Heart right ventricle (tissue), 16 donors: ENCODE measurements at regions not wholly inside any gene's neighbourhood (a gene's known extent, or its start where the extent isn't known, plus 50 kb on each side); places are given as distances from the start of the nearest gene placed in this dataset.

ENCODE experiments used
- ATAC-seq, 8 donors: fragments of 200-7000 bp; cut with Tn5 transposase; one replicate each; pipeline ENCODE4 v1.9.1; 2020; ENCODE audit warnings: mild to moderate bottlenecking in 8 of 8, moderate library complexity in 8 of 8, moderate number of reproducible peaks in 1 of 8
- DNase-seq, 2 donors: peaks; one replicate each; pipeline ENCODE4 v3.0.0-alpha.2; 2020
- H3K27ac ChIP-seq, 10 donors: fragments of 200-600 bp; sonication (generic) in 2 of 10; one replicate each; pipeline versions ENCODE4 v1.5.0 to v1.8.0; 2020 to 2022; ENCODE audit warnings: mild to moderate bottlenecking in 3 of 10
- H3K27me3 ChIP-seq, 7 donors: fragments of 200-600 bp; one replicate each; pipeline ENCODE4 v1.8.0; 2021 to 2022; ENCODE audit warnings: mild to moderate bottlenecking in 2 of 7
- H3K36me3 ChIP-seq, 9 donors: fragments of 200-600 bp; sonication (generic) in 1 of 9; one replicate each; pipeline versions ENCODE4 v1.5.0 to v1.8.0; 2020 to 2022; ENCODE audit warnings: mild to moderate bottlenecking in 2 of 9
- H3K4me1 ChIP-seq, 9 donors: fragments of 200-600 bp; sonication (generic) in 1 of 9; one replicate each; pipeline versions ENCODE4 v1.5.0 to v1.8.0; 2020 to 2022; ENCODE audit warnings: mild to moderate bottlenecking in 4 of 9
- H3K4me3 ChIP-seq, 10 donors: fragments of 200-600 bp; sonication (generic) in 2 of 10; one replicate each; pipeline versions ENCODE4 v1.5.0 to v1.8.0; 2020 to 2022; ENCODE audit warnings: mild to moderate bottlenecking in 7 of 10, moderate library complexity in 2 of 10
- H3K9me3 ChIP-seq, 11 donors: fragments of 200-600 bp in 10 of 11; sonication (generic) in 2 of 11; one replicate each; pipeline versions ENCODE4 v1.5.0 to v1.8.0; 2013 to 2022; ENCODE audit warnings: mild to moderate bottlenecking in 2 of 11, control low read depth in 1 of 11, moderate library complexity in 1 of 11
- CTCF ChIP-seq, 9 donors: fragments of 200-600 bp; sonication (generic) in 2 of 9; IDR thresholded peaks; one replicate each; pipeline versions ENCODE4 v1.5.0 to v1.8.0; 2021 to 2022; ENCODE audit warnings: antibody characterized with exemption in 9 of 9, mild to moderate bottlenecking in 5 of 9, moderate library complexity in 1 of 9
- WGBS, 2 donors: extraction: QIAGEN DNeasy Blood & Tissue Kit; methylation state at CpG; one replicate each; pipeline ENCODE4 v1.1.7; 2013; ENCODE audit warnings: inconsistent platforms in 1 of 2; 5-methylcytosine and 5-hydroxymethylcytosine counted together
- intact Hi-C, 10 donors: fragments of 100-400 bp; cut with DNase I; formaldehyde crosslinking; loops; one replicate each; pipeline versions ENCODE4 v1.11.1 to v1.14.2; 2022
- donor health status: Arrhythmogenic right ventricular cardiomyopathy.
- donor health status: ischemic (EF 13 %, LVEDD 7.1; RV severe dilation, severe dysfunction).
- donor health status: healthy with polysubstance abuse.
- donor health status: DM: no; HTN: yes; CAD: no.
- donor health status: DM: no; HTN: no; CAD: no.
- donor health status: ischemic (EF 25% LVEDD 6.9; RV normal size, moderate dysfunction).
- donor health status: ischemic (EF 25% LVEDD 5.7; RV mildly dilated, moderate dysfunction).
- donor health status: healthy.
- donor health status: DM: yes; HTN: yes; CAD: no.
- donor health status: Ischemic cardiomyopathy.
- donor health status: ischemic (EF 35%, LVEDD 5.7; RV mildly dilated, moderate dysfunction).
- donor health status: nonischemic (EF 11% LVEDD 7.7; RV severe dilation, severe dysfunction).
- donor health status: DM: yes; HTN: yes; CAD: no.
- donor health status: PGD.
- donor health status: ischemic (EF 29% LVEDD 5.4; RV normal size, mild dysfunction).
- donor health status: nonischemic (EF 23%, LVEDD 6.1; RV moderate dilation, normal function).

- WGBS, 2 donors, result 65 to 77% methylated on average over 1 of the region's 1 CpG
- ATAC-seq, result no peak
- Histone ChIP-seq H3K36me3 (no peaks in the 10 kb centered on the region), H3K9me3 (peaks cover 0 to 26% (median 4%) of the 10 kb centered on the region in 11 donors), H3K4me3 (no peak overlapping the region), H3K4me1 (no peaks in the 10 kb centered on the region), H3K27ac (no peak overlapping the region), H3K27me3 (peaks cover 0 to 4% (median 0%) of the 10 kb centered on the region in 7 donors)
- DNase-seq, result no peak
- TF ChIP-seq CTCF (IDR thresholded peaks at IDR 0.05), result no peak
- intact Hi-C loops, result no loop called here
Measured at GRCh38 chr16:17031484-17032268, 439.1 kb downstream of the XYLT1 start.

- intact Hi-C loops, result no loop called here
- DNase-seq, result no peak
- Histone ChIP-seq H3K36me3 (no peaks in the 10 kb centered on the region), H3K4me3 (no peak overlapping the region), H3K4me1 (no peaks in the 10 kb centered on the region), H3K9me3 (peaks cover 0 to 26% (median 4%) of the 10 kb centered on the region in 11 donors), H3K27me3 (peaks cover 0 to 4% (median 0%) of the 10 kb centered on the region in 7 donors), H3K27ac (no peak overlapping the region)
- no peak for TF ChIP-seq CTCF (IDR thresholded peaks at IDR 0.05)
- no peak for ATAC-seq
- WGBS, 2 donors, result 77 to 78% methylated on average over 6 of the region's 6 CpGs
Measured at GRCh38 chr16:17032332-17032731, 438.4 kb downstream of the XYLT1 start.

- H3K36me3 ChIP-seq, result no peaks in the 10 kb centered on the region
- H3K4me3 ChIP-seq, result no peak overlapping the region
- H3K4me1 ChIP-seq, result no peaks in the 10 kb centered on the region
- H3K9me3 ChIP-seq, result peaks cover 0 to 20% (median 4%) of the 10 kb centered on the region in 11 donors
- H3K27me3 ChIP-seq, result peaks cover 0 to 10% (median 3%) of the 10 kb centered on the region in 7 donors
- 79 to 83% methylated on average over 1 of the region's 1 CpG for WGBS, 2 donors
- ATAC-seq, result no peak
- H3K27ac ChIP-seq, result no peak overlapping the region
- DNase-seq, result no peak
- no peak for TF ChIP-seq CTCF (IDR thresholded peaks at IDR 0.05)
- intact Hi-C loops, result no loop called here
Measured at GRCh38 chr16:17034477-17035252, 436.1 kb downstream of the XYLT1 start.

GRCh38 chr16:17037499-17037898 is 433.3 kb downstream of the XYLT1 start:
- peaks cover 0 to 18% (median 9%) of the 10 kb centered on the region in 7 donors for H3K27me3 ChIP-seq
- H3K36me3 ChIP-seq, result no peaks in the 10 kb centered on the region
- H3K4me3 ChIP-seq, result no peak overlapping the region
- no peak overlapping the region for H3K27ac ChIP-seq
- ATAC-seq (no peak), DNase-seq (no peak)
- TF ChIP-seq CTCF (IDR thresholded peaks at IDR 0.05), result no peak
- 64 to 69% methylated on average over 5 of the region's 5 CpGs for WGBS, 2 donors
- H3K4me1 ChIP-seq, result no peaks in the 10 kb centered on the region
- intact Hi-C loops, result no loop called here
- peaks cover 0 to 11% (median 3%) of the 10 kb centered on the region in 11 donors for H3K9me3 ChIP-seq
